SK-N-SH (cell line): ENCODE measurements at regions not wholly inside any gene's neighbourhood (a gene's known extent, or its start where the extent isn't known, plus 50 kb on each side); places are given as distances from the start of the nearest gene placed in this dataset.
A peak's percentile ranks its signal among the peaks of the same experiment; 100 is the strongest.

Experiments used
- CTCF ChIA-PET: fragments of 300-600, 350-600 bp; formaldehyde crosslinking; extraction: SDS; loops from one replicate; lab custom pipeline; 2021; lab: Yijun Ruan, JAX
- POLR2A ChIA-PET: fragments of 350-600 bp; sonication (Branson Sonifier 250); formaldehyde crosslinking; extraction: SDS; loops from one replicate; lab custom pipeline; 2020; ENCODE audit warnings: antibody characterized with exemption, inconsistent platforms; lab: Yijun Ruan, JAX
- DNase-seq: peaks from one replicate; pipeline ENCODE4 v3.0.0; 2012
- H2AFZ ChIP-seq: fragments of 200-600 bp; sonication (generic); 2 replicates; pipeline ENCODE4 v1.8.1; 2016; ENCODE audit warnings: antibody characterized with exemption, mild to moderate bottlenecking, low read depth
- H3F3A ChIP-seq: fragments of 200-600 bp; sonication (generic); replicated peaks from 2 replicates; pipeline ENCODE3; 2016; ENCODE audit warnings: antibody characterized with exemption, mild to moderate bottlenecking; ENCODE audit not compliant: insufficient read depth
- H3K27ac ChIP-seq, 2 experiments: fragments of 200-500 bp in 1 of 2; fragments of 200-600 bp in 1 of 2; sonication (Bioruptor generic) in 1 of 2; sonication (generic), shearing (Covaris generic) in 1 of 2; 2 replicates each; pipeline versions ENCODE4 v1.5.1 to v1.6.1; 2014 to 2016; ENCODE audit warnings: low read depth in 2 of 2, inconsistent platforms in 1 of 2, low read length in 1 of 2, mild to moderate bottlenecking in 1 of 2, mixed read lengths in 1 of 2
- H3K27me3 ChIP-seq: fragments of 200-600 bp; sonication (generic), shearing (Covaris generic); 2 replicates; pipeline ENCODE4 v1.6.1; 2016; ENCODE audit warnings: mixed run types; ENCODE audit not compliant: insufficient read depth
- H3K36me3 ChIP-seq, 2 experiments: fragments of 200-500 bp in 1 of 2; fragments of 200-600 bp in 1 of 2; sonication (Bioruptor generic) in 1 of 2; sonication (generic) in 1 of 2; replicated peaks in 1 of 2; 2 replicates each; pipeline versions ENCODE3 to v1.5.1; 2014 to 2016; ENCODE audit warnings: low read length in 1 of 2, mild to moderate bottlenecking in 1 of 2; ENCODE audit not compliant: insufficient read depth in 2 of 2, control insufficient read depth in 1 of 2
- H3K4me1 ChIP-seq, 2 experiments: fragments of 200-500 bp in 1 of 2; fragments of 200-600 bp in 1 of 2; sonication (Bioruptor generic) in 1 of 2; sonication (generic), shearing (Covaris generic) in 1 of 2; 2 replicates each; pipeline versions ENCODE4 v1.5.1 to v1.6.1; 2014 to 2016; ENCODE audit warnings: low read depth in 1 of 2, low read length in 1 of 2, mixed run types in 1 of 2; ENCODE audit not compliant: insufficient read depth in 2 of 2, control insufficient read depth in 1 of 2
- H3K4me2 ChIP-seq: fragments of 200-600 bp; sonication (generic), shearing (Covaris generic); 2 replicates; pipeline ENCODE4 v1.6.1; 2017; ENCODE audit warnings: mixed run types
- H3K4me3 ChIP-seq, 2 experiments: fragments of 200-500 bp in 1 of 2; fragments of 200-600 bp in 1 of 2; sonication (Bioruptor generic) in 1 of 2; sonication (generic), shearing (Covaris generic) in 1 of 2; 2 replicates each; pipeline versions ENCODE4 v1.5.1 to v1.8.1; 2014 to 2016; ENCODE audit warnings: low read depth in 2 of 2, inconsistent platforms in 1 of 2, low read length in 1 of 2, mild to moderate bottlenecking in 1 of 2, mixed read lengths in 1 of 2, moderate library complexity in 1 of 2
- H3K79me2 ChIP-seq: fragments of 200-600 bp; sonication (generic); 2 replicates; pipeline ENCODE4 v1.8.1; 2017; ENCODE audit warnings: mild to moderate bottlenecking; ENCODE audit not compliant: insufficient read depth
- H3K9ac ChIP-seq: fragments of 200-600 bp; sonication (generic); 2 replicates; pipeline ENCODE4 v1.6.1; 2017; ENCODE audit warnings: mixed run types
- H3K9me2 ChIP-seq: fragments of 200-600 bp; sonication (generic); 2 replicates; pipeline ENCODE4 v1.6.1; 2017; ENCODE audit warnings: mixed run types
- H3K9me3 ChIP-seq: fragments of 200-600 bp; sonication (generic); 2 replicates; pipeline ENCODE4 v1.6.1; 2017; ENCODE audit warnings: mixed run types, mild to moderate bottlenecking, moderate library complexity
- H4K20me1 ChIP-seq: fragments of 200-600 bp; sonication (generic); 2 replicates; pipeline ENCODE4 v1.6.1; 2017; ENCODE audit warnings: mild to moderate bottlenecking, mixed run types; ENCODE audit not compliant: insufficient read depth
- ELF1 ChIP-seq: IDR thresholded peaks from 2 replicates; pipeline ENCODE4 v1.4.0; 2012
- EP300 ChIP-seq, 2 experiments: IDR thresholded peaks; 2 replicates each; pipeline versions ENCODE4 v1.4.0 to v1.6.1; 2012; ENCODE audit warnings: borderline replicate concordance in 1 of 2, low read depth in 1 of 2, low read length in 1 of 2
- GATA2 ChIP-seq: sonication (generic); formaldehyde crosslinking; IDR thresholded peaks from 2 replicates; pipeline ENCODE4 v1.5.0; 2020; ENCODE audit warnings: mild to moderate bottlenecking, missing genetic modification reagents
- JUND ChIP-seq: IDR thresholded peaks from 2 replicates; pipeline ENCODE4 v1.4.0; 2012
- RCOR1 ChIP-seq: fragments of 150-350 bp; IDR thresholded peaks from 2 replicates; pipeline ENCODE4 v1.6.1; 2017; ENCODE audit warnings: antibody characterized with exemption, low read length
- TAF1 ChIP-seq: IDR thresholded peaks from 2 replicates; pipeline ENCODE4 v1.6.1; 2012; ENCODE audit warnings: low read depth, mild to moderate bottlenecking, low read length, moderate library complexity, borderline replicate concordance
- TCF12 ChIP-seq: IDR thresholded peaks from 2 replicates; pipeline ENCODE4 v1.4.0; 2012
- TEAD4 ChIP-seq: IDR thresholded peaks from 2 replicates; pipeline ENCODE4 v1.4.0; 2012; ENCODE audit warnings: mild to moderate bottlenecking, borderline replicate concordance; ENCODE audit not compliant: insufficient read depth
- WGBS: methylation state at CpG from one replicate; pipeline ENCODE4 v1.1.6; 2017; ENCODE audit warnings: low lambda C conversion rate; 5-methylcytosine and 5-hydroxymethylcytosine counted together
- TF ChIP-seq, protein P1 (sequence below): fragments of 150-350 bp; IDR thresholded peaks from 2 replicates; pipeline ENCODE4 v1.6.1; 2017; ENCODE audit warnings: antibody characterized with exemption, low read length, low read depth, borderline replicate concordance
- TF ChIP-seq, protein P2 (sequence below): fragments of 200-600 bp; sonication (generic); IDR thresholded peaks from 2 replicates; pipeline ENCODE4 v1.6.1; 2017; ENCODE audit warnings: antibody characterized with exemption, mild to moderate bottlenecking, moderate library complexity
- TF ChIP-seq, protein P3 (sequence below): fragments of 150-350 bp; IDR thresholded peaks from 2 replicates; pipeline ENCODE4 v1.6.1; 2016; ENCODE audit warnings: mild to moderate bottlenecking, low read depth, low read length
- TF ChIP-seq, protein P4 (sequence below): IDR thresholded peaks from 2 replicates; pipeline ENCODE4 v1.4.0; 2012; ENCODE audit warnings: low read depth, borderline replicate concordance
- TF ChIP-seq, protein P5 (sequence below): IDR thresholded peaks from 2 replicates; pipeline ENCODE4 v1.4.0; 2012; ENCODE audit warnings: low read depth, borderline replicate concordance
- TF ChIP-seq, protein P6 (sequence below): IDR thresholded peaks from 2 replicates; pipeline ENCODE4; 2012
- TF ChIP-seq, protein P7 (sequence below): IDR thresholded peaks from 2 replicates; pipeline ENCODE4 v1.4.0; 2012; ENCODE audit warnings: low read depth

DNA sequence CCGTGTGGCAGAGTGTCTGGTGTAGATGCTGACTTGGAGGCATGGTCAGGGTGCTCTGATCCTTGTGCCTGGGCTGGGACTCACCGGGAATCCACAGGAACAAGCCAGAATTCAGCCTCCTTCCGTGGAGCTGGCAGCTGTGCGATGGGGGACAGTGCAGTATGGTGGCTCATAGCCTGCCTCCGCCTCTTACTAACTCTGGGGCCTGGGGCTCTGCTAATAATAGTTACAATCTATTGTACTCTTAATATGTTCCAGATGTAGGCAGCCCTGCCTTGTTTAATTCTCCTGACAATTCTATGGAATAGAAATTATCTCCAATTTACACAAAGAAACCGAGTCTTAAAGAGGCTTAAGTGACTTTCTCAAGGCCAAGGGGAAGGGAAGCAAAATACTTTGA lies 77.6 kb downstream of the PCDH1 start:
- TF ChIP-seq GATA2 (CRISPR knock-in tag) (peak; percentile 55), EP300 (IDR thresholded peaks at IDR 0.05; ENCODE audit: borderline replicate concordance in 1 of 2, low read depth in 1 of 2, low read length in 1 of 2) (peak in 1 of 2 experiments; percentile 72; a peak in 2 of 4 replicates), TAF1 (no peak), TCF12 (peak; percentile 59), RCOR1 (peak; percentile 77)
- TF ChIP-seq, protein P1, sequence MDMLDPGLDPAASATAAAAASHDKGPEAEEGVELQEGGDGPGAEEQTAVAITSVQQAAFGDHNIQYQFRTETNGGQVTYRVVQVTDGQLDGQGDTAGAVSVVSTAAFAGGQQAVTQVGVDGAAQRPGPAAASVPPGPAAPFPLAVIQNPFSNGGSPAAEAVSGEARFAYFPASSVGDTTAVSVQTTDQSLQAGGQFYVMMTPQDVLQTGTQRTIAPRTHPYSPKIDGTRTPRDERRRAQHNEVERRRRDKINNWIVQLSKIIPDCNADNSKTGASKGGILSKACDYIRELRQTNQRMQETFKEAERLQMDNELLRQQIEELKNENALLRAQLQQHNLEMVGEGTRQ = no peak
- TF ChIP-seq, all 33 proteins: peak for 4
- no peak overlapping the region for H3K4me3 ChIP-seq
- H3K9me2 ChIP-seq = no peaks in the 10 kb centered on the region
- DNase-seq = peak; percentile 84
- H3K4me1 ChIP-seq = peaks cover 0 to 14% of the 10 kb centered on the region in 2 experiments; a peak in 2 of 4 replicates
- peaks cover 24% of the 10 kb centered on the region for H3K27me3 ChIP-seq
- H4K20me1 ChIP-seq = no peaks in the 10 kb centered on the region
- ChIA-PET CTCF (interaction anchor here (0.6 to 8.7 kb wide), 7 partner anchors 12 to 374 kb away, joined by 3 to 72 read pairs (median 4); no protein-coding TSS in a partner anchor), POLR2A (no interaction called here)
- H3F3A ChIP-seq = no peaks in the 10 kb centered on the region
- H2AFZ ChIP-seq = no peak overlapping the region
- H3K79me2 ChIP-seq = no peaks in the 10 kb centered on the region
- H3K36me3 ChIP-seq = no peaks in the 10 kb centered on the region
- WGBS = 16% methylated on average over 6 of the region's 6 CpGs
- no peak overlapping the region for H3K4me2 ChIP-seq
- no peaks in the 10 kb centered on the region for H3K9me3 ChIP-seq
- no peak overlapping the region for H3K9ac ChIP-seq
- H3K27ac ChIP-seq = peak overlapping the region in 1 of 2 experiments; percentile 58; a peak in 2 of 4 replicates

DNA sequence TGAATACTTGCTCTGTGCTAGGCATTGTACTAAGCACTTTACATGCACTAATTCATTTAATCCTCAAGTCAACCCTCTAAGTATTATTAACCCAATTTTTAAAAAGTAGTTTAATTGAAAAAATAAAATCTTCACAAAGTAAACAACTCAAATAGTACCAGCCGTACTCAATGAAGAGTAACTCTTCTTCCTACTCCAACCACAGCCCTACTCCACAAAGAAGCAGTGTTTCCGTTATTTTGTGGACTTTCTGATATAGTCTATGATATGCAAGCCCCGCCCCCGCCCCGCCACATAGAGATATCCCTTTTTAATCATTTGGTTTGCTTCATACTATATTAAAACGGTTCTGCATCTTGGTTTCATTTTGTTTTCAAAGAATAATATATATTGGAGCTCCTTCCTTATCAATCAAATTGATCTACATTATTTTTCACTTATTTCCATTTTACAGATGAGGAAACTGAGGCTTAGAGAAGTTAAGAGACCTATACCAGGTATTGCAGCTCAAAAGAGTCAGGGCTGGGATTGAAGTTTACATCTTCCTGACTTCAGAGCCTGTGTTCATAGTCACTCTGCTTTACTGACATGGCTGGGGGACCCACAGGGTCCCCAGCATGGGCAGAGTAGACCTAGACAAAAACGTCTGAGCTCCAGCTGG lies 78.6 kb downstream of the PCDH1 start:
- Histone ChIP-seq H3K4me3 (no peak overlapping the region), H3K4me1 (peaks cover 0 to 13% of the 10 kb centered on the region in 2 experiments; a peak in 2 of 4 replicates), H3K27ac (no peak overlapping the region), H3F3A (no peaks in the 10 kb centered on the region), H2AFZ (no peak overlapping the region), H3K36me3 (no peaks in the 10 kb centered on the region), H3K9ac (no peak overlapping the region), H3K79me2 (no peaks in the 10 kb centered on the region), H3K4me2 (no peak overlapping the region), H3K27me3 (peaks cover 14% of the 10 kb centered on the region; the same call in 1 of the 2 replicates), H3K9me3 (no peaks in the 10 kb centered on the region), H3K9me2 (no peaks in the 10 kb centered on the region), H4K20me1 (no peaks in the 10 kb centered on the region)
- 69% methylated on average over 7 of the region's 7 CpGs for WGBS
- TF ChIP-seq, protein P2, sequence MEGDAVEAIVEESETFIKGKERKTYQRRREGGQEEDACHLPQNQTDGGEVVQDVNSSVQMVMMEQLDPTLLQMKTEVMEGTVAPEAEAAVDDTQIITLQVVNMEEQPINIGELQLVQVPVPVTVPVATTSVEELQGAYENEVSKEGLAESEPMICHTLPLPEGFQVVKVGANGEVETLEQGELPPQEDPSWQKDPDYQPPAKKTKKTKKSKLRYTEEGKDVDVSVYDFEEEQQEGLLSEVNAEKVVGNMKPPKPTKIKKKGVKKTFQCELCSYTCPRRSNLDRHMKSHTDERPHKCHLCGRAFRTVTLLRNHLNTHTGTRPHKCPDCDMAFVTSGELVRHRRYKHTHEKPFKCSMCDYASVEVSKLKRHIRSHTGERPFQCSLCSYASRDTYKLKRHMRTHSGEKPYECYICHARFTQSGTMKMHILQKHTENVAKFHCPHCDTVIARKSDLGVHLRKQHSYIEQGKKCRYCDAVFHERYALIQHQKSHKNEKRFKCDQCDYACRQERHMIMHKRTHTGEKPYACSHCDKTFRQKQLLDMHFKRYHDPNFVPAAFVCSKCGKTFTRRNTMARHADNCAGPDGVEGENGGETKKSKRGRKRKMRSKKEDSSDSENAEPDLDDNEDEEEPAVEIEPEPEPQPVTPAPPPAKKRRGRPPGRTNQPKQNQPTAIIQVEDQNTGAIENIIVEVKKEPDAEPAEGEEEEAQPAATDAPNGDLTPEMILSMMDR = no peak
- TF ChIP-seq, protein P3, sequence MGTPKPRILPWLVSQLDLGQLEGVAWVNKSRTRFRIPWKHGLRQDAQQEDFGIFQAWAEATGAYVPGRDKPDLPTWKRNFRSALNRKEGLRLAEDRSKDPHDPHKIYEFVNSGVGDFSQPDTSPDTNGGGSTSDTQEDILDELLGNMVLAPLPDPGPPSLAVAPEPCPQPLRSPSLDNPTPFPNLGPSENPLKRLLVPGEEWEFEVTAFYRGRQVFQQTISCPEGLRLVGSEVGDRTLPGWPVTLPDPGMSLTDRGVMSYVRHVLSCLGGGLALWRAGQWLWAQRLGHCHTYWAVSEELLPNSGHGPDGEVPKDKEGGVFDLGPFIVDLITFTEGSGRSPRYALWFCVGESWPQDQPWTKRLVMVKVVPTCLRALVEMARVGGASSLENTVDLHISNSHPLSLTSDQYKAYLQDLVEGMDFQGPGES = no peak
- TF ChIP-seq, protein P4, sequence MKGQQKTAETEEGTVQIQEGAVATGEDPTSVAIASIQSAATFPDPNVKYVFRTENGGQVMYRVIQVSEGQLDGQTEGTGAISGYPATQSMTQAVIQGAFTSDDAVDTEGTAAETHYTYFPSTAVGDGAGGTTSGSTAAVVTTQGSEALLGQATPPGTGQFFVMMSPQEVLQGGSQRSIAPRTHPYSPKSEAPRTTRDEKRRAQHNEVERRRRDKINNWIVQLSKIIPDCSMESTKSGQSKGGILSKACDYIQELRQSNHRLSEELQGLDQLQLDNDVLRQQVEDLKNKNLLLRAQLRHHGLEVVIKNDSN = no peak
- TF ChIP-seq EP300 (IDR thresholded peaks at IDR 0.05; ENCODE audit: borderline replicate concordance in 1 of 2, low read depth in 1 of 2, low read length in 1 of 2) (no peak), TAF1 (no peak), GATA2 (CRISPR knock-in tag) (no peak), JUND (no peak), ELF1 (no peak), TEAD4 (no peak)
- TF ChIP-seq, protein P5, sequence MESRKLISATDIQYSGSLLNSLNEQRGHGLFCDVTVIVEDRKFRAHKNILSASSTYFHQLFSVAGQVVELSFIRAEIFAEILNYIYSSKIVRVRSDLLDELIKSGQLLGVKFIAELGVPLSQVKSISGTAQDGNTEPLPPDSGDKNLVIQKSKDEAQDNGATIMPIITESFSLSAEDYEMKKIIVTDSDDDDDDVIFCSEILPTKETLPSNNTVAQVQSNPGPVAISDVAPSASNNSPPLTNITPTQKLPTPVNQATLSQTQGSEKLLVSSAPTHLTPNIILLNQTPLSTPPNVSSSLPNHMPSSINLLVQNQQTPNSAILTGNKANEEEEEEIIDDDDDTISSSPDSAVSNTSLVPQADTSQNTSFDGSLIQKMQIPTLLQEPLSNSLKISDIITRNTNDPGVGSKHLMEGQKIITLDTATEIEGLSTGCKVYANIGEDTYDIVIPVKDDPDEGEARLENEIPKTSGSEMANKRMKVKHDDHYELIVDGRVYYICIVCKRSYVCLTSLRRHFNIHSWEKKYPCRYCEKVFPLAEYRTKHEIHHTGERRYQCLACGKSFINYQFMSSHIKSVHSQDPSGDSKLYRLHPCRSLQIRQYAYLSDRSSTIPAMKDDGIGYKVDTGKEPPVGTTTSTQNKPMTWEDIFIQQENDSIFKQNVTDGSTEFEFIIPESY = no peak
- TF ChIP-seq, protein P6, sequence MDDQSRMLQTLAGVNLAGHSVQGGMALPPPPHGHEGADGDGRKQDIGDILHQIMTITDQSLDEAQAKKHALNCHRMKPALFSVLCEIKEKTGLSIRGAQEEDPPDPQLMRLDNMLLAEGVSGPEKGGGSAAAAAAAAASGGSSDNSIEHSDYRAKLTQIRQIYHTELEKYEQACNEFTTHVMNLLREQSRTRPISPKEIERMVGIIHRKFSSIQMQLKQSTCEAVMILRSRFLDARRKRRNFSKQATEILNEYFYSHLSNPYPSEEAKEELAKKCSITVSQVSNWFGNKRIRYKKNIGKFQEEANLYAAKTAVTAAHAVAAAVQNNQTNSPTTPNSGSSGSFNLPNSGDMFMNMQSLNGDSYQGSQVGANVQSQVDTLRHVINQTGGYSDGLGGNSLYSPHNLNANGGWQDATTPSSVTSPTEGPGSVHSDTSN = no peak
- TF ChIP-seq, protein P7, sequence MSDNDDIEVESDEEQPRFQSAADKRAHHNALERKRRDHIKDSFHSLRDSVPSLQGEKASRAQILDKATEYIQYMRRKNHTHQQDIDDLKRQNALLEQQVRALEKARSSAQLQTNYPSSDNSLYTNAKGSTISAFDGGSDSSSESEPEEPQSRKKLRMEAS = no peak
- ChIA-PET POLR2A (no interaction called here), CTCF (interaction anchor here (0.6 to 8.7 kb wide), 6 partner anchors 13 to 375 kb away, joined by 3 to 72 read pairs (median 4); no protein-coding TSS in a partner anchor)
- no peak for DNase-seq
